NCI-H2081 treated with DMSO at 0.1 percent for 48 hours (cell line): ENCODE measurements at regions not wholly inside any gene's neighbourhood (a gene's known extent, or its start where the extent isn't known, plus 50 kb on each side); places are given as distances from the start of the nearest gene placed in this dataset.
"Not testable (repeated sequence)": the region's sequence is repeated elsewhere in the genome, so short reads cannot be mapped to it uniquely, and the experiment has no call there.

Source experiments
- DNase-seq: peaks from one replicate; lab custom pipeline; 2025; lab: John Stamatoyannopoulos, UW

DNA sequence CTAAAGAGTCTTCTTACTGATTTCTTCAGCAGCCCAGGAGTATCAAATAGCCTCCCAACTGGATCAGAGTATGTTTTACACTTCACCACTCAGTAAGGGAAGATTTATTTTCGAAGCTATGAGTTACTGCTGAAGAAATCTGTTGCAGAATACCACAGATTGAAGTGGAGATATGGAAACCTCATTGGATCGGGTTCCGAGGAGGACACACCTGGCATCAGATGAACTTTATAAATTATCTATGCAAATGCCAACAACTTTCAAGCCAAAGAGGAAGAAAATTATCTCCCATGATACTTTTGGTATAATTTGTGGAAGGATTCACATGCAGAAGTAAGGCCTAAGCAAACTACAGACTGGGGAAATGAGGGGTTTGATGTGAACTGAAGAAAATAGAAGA, 515.9 kb upstream of the NDST4 start:
- no peak for DNase-seq

DNA sequence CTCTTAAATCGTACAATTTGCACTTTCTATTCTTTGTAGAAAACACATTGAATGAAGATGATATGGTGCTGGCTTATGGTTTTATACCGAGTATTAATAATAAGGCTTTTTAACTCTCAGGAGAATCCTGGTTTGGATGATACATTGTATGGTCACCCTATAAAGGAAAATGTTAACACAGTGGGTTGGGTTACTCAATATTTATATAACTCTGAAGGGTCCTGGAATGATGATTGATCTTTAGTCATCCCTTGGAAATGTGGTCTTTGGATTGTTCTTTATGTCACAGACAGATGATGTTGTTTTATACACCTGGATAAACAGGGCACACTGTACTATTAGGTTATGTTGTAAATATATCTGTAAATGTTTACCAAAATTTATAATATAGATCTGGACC, 496.2 kb upstream of the NDST4 start:
- no peak for DNase-seq

DNA sequence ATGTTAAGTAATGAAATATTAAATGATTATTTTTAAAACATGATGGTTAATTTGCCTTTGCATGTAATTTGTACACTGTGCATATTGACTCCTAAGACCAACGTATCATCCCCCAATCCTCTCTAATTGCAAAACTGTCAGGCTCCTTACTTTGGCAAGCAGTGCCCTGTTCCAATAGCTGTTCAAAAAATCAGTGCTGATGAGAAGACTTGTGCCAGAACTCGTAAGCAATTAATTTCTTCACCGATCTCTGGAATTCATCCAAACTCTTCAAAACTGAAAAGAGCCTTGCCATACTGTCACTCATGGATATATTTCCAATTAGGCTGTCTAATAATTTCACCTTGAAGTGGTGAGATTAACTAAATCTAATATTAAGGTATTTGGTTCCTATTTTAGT, 493.9 kb upstream of the NDST4 start:
- no peak for DNase-seq

DNA sequence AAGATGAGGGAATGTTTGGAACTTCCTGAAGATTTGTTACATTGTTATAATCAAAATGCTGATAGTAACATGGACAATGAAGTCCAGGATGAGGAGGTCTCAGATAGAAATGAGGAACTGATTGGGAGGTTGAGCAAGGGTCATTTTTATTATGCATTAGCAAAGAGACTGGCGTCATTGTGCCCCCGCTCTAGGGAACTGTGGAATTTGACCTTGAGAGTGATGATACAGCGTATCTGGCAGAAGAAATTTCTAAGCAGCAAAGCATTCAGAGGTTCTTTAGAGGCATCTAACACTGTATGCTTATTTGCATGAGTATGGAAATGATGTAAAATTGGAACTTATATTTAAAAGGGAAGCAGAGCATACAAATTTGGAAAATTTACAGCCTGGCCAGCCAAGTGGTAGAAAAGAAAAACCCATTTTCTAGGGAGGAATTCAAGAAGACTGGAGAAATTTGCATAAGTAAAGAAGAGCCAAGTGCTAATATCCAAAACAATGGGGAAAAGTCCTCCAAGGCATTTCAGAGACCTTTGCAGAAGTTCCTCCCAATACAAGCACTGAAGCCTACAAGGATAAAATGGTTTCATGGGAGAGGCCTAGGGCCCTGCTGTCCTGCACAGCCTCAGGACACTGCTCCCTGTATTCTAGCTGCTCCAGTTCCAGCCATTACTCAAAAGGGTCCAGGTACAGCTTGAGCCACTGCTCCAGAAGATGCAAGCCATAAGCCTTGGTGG, 483.0 kb upstream of the NDST4 start:
- DNase-seq = no peak

DNA sequence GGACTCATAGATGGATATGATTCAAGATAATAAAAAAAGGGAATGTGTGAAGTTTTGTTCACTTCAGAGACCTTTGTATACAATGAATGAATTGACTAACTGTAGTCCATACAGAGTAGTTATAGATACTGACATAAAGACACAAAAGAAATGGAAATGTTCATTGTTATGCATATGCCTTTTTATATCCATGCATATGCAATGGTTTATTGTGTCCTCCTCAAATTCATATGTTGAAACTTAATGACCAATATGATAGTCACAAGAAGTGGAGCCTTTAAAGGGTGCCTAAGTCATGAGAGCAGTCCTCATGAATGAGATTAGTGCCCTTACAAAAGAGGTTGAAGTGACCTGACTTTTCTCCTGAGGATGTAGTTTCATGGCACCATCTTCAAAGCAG, 467.5 kb upstream of the NDST4 start:
- DNase-seq = no peak

DNA sequence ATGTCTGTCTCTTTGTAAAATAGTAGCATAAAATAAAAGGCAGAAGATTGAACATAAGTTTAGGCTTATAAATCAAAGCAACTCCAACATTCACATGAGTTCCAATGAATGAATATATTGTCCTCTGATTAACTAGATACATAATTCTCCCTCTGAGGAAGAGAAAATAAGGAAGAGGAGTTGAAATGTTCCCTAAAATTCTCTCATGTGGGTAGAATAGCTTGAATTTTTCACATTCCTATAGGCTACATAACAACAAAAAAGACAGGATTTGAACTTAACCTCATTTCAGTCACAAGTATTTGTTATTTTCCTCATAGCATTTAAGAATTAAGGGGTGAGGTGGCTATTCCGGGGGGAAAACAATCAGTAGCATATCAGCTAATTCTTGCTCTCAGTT, 462.4 kb upstream of the NDST4 start:
- DNase-seq = no peak

DNA sequence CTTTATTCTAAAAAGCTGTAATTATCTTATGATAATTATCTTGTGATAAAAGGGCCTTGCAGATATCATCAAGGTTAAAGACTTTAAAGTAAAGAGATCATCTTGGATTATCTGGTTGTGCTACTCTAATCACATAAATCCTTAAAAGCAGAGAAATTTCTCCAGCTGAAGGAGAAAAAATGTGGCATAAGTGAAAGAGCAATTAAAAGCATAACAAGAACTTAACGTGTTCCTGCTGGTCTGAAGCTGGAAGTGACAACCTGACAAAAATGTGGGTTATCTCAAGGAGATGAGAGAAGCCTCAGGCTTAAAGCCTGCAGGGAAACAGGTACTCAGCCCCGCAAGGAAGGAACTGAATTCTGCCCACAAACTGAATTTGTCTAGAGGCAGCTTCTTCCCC, 449.1 kb upstream of the NDST4 start:
- no peak for DNase-seq

DNA sequence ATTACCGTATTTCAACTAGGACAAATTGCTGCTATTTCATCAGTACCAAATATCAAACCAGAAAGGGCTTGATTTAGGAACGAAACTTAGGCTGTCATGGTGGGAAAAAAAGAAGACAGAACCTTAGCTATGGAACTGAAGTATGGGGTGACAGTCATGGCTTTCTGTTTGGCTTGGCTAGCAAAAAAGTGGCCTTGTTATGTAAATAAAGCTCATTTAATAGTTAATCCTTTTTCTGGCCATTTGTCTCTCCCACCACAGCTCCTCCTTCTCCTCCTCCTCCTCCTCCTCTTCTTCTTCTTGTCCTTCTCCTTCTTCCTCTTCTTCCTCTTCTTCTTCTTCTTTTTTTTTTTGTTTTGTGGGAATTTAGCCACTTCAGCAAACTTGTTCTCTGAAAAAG, 434.7 kb upstream of the NDST4 start:
- DNase-seq = no peak

DNA sequence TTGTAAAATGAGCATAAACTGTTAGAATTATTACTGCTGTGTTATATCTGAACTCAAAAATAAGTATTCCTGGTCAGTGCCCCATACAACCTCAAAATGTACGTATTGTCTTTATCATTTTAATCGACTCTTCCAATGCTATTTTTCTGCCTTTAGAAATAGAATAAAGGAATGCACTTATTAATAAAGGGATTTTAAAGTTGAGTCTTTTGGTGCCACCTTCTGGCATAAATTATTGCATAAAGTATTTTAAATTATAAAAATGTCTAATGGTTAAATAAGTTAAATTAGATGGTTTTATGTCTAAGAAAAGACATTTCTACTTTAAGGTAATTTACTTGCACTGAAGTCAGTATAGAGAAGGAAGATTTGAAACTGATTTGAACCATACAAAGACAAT, 424.0 kb upstream of the NDST4 start:
- no peak for DNase-seq

DNA sequence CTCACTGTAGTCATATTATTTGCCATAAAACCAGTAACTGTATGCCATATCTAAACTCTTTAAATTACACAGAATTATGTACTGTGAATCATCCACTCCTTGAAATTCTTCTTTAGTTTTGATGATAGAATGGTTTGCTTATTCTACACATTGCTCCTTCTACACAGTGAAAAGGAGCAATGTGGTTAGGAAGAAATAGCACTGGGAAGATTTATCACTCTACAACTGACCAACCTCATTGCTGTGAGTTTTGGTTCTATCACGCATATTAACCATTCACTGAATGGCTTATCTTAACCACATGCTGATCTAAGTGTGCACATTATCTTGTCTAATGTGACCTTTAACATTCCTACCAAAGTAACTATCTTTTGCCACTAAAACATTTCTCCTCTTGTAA, 415.7 kb upstream of the NDST4 start:
- no peak for DNase-seq

DNA sequence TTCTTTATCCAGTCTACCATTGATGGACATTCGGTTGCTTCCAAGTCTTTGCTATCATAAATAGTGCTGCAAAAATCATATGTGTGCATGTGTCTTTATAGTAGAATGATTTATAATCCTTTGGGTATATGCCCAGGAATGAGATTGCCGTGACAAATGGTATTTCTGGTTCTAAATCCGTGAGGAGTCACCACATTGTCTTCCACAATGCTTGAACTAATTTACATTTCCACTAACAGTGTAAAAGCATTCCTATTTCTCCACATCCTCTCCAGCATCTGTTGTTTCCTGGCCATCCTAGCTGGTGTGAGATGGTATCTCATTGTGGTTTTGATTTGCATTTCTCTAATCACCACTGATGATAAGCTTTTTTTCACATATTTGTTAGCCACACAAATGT, 406.1 kb upstream of the NDST4 start:
- not testable (repeated sequence) for DNase-seq

DNA sequence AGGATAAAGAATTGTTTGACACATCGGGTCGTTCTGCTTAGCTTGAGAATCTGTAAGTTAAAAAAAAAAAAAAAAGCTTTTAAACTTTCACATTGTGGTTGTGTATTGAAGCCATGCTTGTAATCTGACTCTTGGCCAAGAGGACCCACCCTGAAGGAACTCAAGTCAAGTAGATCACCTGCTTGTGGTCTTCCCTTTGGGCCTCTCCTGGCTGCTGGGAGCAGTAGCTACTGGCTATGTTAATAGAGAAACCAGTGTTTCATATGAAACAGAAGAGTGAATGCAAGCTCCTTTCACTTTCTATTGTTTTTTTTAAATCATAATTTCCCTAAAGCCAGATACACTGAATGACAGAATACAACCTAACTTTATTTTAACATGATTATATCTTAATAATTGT, 402.4 kb upstream of the NDST4 start:
- DNase-seq = no peak

DNA sequence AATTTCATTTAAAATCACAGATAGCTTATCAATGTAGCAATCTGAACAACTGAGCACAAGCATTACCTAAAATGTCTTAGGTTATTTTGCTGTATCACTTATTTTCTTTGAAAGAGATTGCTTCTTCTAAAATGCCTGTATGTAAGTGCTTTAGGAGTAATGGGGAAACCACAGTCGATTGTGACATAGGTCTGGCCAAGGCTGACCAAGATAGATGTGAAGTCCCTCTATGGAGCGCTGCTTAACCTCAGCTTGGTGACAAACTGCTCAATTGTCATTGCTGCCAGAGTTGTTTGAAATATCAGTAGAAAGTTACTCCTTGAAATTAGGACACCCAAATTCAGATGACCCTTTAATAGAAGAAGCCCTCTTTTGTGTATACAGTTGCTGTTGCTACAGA, 401.9 kb upstream of the NDST4 start:
- DNase-seq = no peak

DNA sequence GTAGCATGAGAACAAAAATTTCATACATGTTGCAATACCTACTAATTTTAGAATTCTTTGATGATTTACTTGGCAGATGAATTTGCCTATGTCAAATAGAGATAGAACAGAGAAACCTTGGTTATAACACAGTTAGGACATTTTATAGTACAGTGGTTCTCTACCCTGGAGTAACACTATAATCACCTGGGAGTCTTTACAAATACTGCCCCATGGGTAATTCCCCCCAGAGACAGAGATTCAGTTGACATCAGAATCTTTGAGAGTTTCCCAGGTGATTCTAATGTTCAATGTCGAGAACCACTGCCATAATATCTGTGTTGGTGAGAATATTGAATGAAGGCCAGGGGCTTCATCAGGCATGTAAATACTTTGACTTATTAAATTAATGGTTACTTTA, 401.3 kb upstream of the NDST4 start:
- DNase-seq = no peak

DNA sequence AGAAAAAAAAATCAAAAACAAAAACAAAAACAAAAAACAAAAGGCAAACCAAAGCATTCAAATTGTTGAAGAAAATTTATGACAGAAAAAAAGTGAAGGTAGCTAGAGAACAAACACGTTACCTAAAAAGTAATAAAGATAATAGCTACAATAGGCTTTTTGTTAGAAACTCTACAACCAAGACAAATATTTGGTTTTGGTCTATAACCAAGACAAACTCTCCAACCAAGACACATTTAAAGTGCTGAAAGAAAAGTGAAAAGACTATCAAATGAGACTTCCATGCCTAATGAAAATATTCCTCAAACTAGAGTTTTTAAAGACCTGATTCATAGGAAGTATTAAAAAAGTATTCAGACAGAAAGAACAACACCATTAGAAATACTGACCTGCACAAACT, 391.9 kb upstream of the NDST4 start:
- no peak for DNase-seq

DNA sequence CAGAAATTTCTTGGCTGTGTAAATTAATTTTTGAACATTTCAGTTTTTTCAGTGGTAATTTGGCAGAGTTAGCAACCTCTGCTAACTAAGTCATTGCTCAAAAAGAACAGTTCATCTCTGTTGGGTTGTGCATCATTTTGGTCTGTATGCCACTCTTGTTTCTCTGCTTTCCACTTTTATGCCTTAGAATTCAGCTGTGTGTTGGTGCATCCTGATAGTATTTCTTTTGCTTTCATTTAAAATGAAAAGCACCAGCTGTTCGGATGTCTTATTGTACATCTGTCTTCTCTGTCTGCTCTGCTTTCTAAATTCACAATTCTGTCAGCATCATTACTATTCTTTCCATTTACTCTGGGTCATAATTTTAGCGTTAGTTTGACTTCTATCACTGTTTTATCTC, 388.2 kb upstream of the NDST4 start:
- DNase-seq = no peak

DNA sequence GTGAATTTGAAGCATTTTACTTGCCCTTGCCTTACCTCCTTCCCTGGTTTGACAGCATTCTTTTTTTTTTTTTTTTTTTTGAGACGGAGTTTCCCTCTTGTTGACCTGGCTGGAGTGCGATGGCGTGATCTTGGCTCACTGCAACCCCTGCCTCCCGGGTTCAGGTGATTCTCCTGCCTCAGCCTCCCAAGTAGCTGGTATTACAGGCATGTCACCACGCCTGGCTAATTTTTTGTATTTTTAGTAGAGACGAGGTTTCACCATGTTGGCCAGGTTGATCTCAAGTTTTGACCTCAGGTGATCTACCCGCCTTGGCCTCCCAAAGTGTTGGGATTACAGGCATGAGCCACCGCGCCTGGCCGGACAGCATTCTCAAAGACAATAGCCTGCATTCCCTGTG, 380.4 kb upstream of the NDST4 start:
- not testable (repeated sequence) for DNase-seq

DNA sequence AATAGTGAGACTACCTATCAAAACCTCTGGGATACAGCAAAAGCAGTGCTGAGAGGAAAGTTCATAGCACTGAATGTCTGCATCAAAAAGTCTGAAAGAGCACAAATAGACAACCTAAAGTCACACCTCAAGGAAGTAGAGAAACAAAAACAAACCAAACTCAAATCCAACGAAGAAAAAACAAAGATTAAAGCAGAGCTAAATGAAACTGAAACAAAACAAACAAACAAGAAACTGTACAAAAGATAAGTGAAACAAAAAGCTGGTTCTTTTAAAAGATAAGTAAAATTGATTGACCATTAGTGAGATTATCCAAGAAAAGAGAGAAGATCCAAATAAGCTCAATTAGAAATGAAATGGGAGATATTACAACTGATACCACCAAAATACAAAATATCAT, 378.3 kb upstream of the NDST4 start:
- no peak for DNase-seq

DNA sequence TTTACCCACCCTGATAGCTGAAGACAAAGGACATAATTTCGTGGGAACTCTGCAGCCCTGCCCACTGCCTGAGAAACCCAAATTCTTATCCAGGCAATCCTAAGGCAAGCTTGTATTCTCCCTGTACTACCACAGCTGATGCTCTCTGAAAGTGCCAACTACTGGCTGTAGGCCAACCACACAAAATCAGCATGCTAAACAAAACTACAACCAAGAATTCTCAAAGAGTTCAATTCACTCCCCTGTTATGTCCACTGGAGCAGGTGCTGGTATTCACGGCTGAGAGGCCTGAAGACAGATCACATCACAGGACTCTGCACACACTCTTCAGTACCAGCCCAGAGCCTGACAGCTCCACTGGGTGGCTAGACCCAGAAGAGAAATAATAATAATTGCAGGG, 375.9 kb upstream of the NDST4 start:
- no peak for DNase-seq

DNA sequence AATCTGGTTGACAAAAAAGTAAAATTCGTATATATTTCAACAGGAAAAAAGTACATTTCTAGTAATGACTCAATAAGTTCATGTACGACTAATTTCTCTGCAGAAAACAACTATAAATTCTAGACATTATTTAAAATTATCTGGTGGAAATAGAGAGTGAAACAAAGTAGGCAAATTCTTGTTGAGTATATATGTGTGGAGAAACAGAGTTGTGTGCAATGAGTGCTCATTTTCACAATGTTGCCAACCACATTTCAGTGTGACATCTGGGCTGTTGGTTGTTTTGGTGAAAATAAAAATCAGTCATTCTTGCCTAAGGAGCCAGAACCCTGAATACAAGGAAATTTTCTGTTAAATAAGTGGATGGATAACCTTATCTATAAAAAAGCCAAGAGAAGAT, 372.0 kb upstream of the NDST4 start:
- no peak for DNase-seq

DNA sequence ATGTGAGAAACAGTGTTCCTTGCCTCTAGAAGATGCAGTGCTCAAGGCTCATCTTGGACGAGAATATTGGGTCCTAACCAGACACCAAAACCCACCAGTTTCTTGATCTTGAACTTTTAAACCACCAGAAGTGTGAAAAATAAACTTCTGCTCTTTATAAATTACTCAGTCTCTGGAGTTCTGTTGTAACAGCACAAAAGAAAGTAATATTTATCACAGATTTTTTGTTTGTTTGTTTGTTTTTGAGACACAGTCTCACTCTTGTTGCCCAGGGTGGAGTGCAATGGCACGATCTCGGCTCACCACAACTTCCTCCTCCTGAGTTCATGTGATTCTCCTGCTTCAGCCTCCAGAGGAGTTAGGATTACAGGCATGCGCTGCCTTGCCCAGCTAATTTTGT, 371.1 kb upstream of the NDST4 start:
- no peak for DNase-seq

DNA sequence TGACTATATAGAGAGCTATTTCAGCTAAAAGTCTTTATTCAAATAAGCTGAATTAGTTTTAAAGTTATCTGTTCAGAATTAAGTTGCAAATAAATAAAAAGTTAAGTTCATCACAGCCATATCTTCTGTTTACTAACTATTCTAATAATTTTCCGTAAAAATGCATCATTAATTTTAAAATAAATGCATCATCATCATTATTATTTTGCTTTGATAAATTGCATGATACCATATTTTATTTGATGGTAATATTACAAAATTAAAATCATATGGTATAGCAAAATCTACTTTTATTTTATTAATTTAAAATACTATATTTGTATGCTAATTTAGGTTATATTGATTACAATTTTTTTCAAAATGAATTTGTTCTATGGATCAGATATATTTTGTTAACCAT, 357.3 kb upstream of the NDST4 start:
- no peak for DNase-seq

DNA sequence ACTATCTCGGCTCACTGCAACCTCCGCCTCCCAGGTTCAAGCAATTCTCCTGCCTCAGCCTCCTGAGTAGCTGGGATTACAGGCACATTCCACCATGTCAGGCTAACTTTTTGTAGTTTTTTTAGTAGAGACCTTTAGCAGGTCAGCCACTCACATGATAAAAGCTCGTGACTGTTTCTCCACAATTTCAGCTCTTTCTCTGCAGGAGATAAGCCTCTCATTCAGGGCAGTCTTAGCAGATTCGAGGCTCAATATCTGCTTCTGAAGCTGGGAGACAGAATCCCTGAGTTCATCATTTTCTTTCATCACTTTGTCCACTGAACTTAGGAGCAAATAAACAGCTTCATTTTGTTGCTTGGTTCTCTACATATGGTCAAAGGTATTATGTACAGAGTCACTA, 345.9 kb upstream of the NDST4 start:
- DNase-seq = not testable (repeated sequence)

DNA sequence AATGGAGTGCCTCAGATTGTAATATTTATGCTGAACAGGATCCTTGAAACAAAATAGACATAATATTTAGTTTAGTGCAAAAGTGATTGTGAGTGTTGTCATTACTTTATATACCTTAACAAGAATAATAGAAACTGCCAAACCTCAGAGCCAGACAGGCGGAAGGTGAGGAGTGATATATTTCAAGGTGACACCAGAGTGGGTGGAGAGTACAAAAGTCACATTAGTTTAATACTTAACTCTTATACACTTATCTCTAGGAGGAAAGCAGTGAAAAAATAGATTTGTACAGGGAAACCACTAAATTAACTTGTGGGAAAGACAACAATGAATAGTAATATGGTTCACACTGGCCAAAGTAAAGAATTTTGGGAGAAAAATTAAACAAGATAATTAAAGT, 342.8 kb upstream of the NDST4 start:
- no peak for DNase-seq

DNA sequence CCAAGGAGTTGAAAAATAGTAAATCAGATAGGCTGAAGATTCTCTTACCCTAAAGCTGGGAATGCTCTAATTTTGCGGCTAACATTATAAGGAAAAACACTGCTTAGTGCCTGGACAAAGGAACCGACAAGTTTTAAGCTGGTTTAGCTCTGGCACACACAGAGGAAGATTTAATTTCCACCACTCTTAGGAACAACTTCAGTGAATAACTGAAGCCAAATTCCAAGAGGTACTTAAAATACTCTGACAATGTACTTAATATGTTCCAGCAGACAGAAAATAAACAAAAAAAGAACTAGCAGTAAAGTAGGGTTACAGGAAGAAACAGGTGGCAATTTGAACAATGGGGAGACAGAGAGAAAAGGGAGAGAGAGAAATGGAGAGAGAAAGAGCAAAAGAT, 340.8 kb upstream of the NDST4 start:
- no peak for DNase-seq
